LNCaP clone FGC (cell line): ENCODE measurements at regions not wholly inside any gene's neighbourhood (a gene's known extent, or its start where the extent isn't known, plus 50 kb on each side); places are given as distances from the start of the nearest gene placed in this dataset.

Experiments
- DNase-seq: peaks from one replicate; pipeline ENCODE4 v3.0.0-alpha.2; 2011; ENCODE audit warnings: low read depth
- H3K4me3 ChIP-seq: 2 replicates; pipeline ENCODE4 v1.5.1; 2011; ENCODE audit warnings: mild to moderate bottlenecking, low read depth, low read length, control low read depth
- CTCF ChIP-seq: IDR thresholded peaks from 2 replicates; pipeline ENCODE4 v1.5.1; 2012; ENCODE audit warnings: mild to moderate bottlenecking; ENCODE audit not compliant: control insufficient read depth, insufficient read depth; ENCODE audit errors: extremely low read depth

- H3K4me3 ChIP-seq, result no peak overlapping the region
- no peak for DNase-seq
- TF ChIP-seq CTCF, result no peak
Observed at GRCh38 chr15:93476491-93477177, 387.6 kb upstream of the RGMA start.

GRCh38 chr15:93474728-93475127 is 385.7 kb upstream of the RGMA start:
- no peak overlapping the region for H3K4me3 ChIP-seq
- DNase-seq, result no peak
- TF ChIP-seq CTCF, result no peak

GRCh38 chr15:93469994-93470393 is 381.0 kb upstream of the RGMA start:
- H3K4me3 ChIP-seq, result no peak overlapping the region
- TF ChIP-seq CTCF, result no peak
- peak; percentile 2 for DNase-seq

- no peak overlapping the region for H3K4me3 ChIP-seq
- no peak for DNase-seq
- TF ChIP-seq CTCF, result no peak
Observed at GRCh38 chr15:93467337-93467736, 378.3 kb upstream of the RGMA start.

GRCh38 chr15:93466380-93466779 is 377.4 kb upstream of the RGMA start:
- no peak for TF ChIP-seq CTCF
- no peak for DNase-seq
- H3K4me3 ChIP-seq, result no peak overlapping the region

- DNase-seq, result no peak
- no peak overlapping the region for H3K4me3 ChIP-seq
- no peak for TF ChIP-seq CTCF
Observed at GRCh38 chr15:93462690-93463089, 373.7 kb upstream of the RGMA start.

- TF ChIP-seq CTCF, result no peak
- no peak for DNase-seq
- no peak overlapping the region for H3K4me3 ChIP-seq
Observed at GRCh38 chr15:93460717-93461116, 371.7 kb upstream of the RGMA start.
